Vagina (tissue), 2 donors: ENCODE measurements at regions not wholly inside any gene's neighbourhood (a gene's known extent, or its start where the extent isn't known, plus 50 kb on each side); places are given as distances from the start of the nearest gene placed in this dataset.
A peak's percentile ranks its signal among the peaks of the same experiment; 100 is the strongest.

Experiments used
- DNase-seq, 2 donors: peaks; one replicate each; pipeline ENCODE4 v3.0.0-alpha.2; 2017; ENCODE audit errors: extremely low spot score in 2 of 2
- H3K27ac ChIP-seq: fragments of 200-600 bp; sonication (generic); one replicate; pipeline ENCODE4 v1.5.1; 2019
- H3K27me3 ChIP-seq: fragments of 200-600 bp; sonication (generic); one replicate; pipeline ENCODE4 v1.5.1; 2019
- H3K36me3 ChIP-seq, 2 donors: fragments of 200-600 bp; sonication (generic); one replicate each; pipeline ENCODE4 v1.5.1; 2017 to 2019
- H3K4me1 ChIP-seq: fragments of 200-600 bp; sonication (generic); one replicate; pipeline ENCODE4 v1.5.1; 2019
- H3K4me3 ChIP-seq, 2 donors: fragments of 200-600 bp; sonication (generic); 1 replicate in 1 of 2; 2 replicates in 1 of 2; pipeline ENCODE4 v1.5.1; 2016 to 2019
- H3K9me3 ChIP-seq: fragments of 200-600 bp; sonication (generic); one replicate; pipeline ENCODE4 v1.5.1; 2019
- POLR2A ChIP-seq, 2 donors: fragments of 450-650 bp; IDR thresholded peaks; one replicate each; pipeline ENCODE4 v1.6.1; 2017; ENCODE audit warnings: antibody characterized with exemption in 2 of 2, mild to moderate bottlenecking in 2 of 2, moderate library complexity in 2 of 2
- POLR2AphosphoS5 ChIP-seq, 2 donors: sonication (generic); formaldehyde crosslinking; IDR thresholded peaks; one replicate each; pipeline ENCODE4 v1.9.0; 2017; ENCODE audit warnings: antibody characterized with exemption in 2 of 2, mild to moderate bottlenecking in 2 of 2, low read depth in 1 of 2; ENCODE audit not compliant: insufficient read depth in 1 of 2
- intact Hi-C: fragments of 100-400 bp; cut with DNase I; formaldehyde crosslinking; loops from one replicate; pipeline ENCODE4 v1.15.1; 2023
- TF ChIP-seq, protein P1 (sequence below), 3 experiments: fragments of 450-650 bp in 2 of 3; fragments of 200-600 bp in 1 of 3; sonication (generic) in 1 of 3; IDR thresholded peaks; one replicate each; pipeline ENCODE4 v1.5.1; 2017 to 2019; ENCODE audit warnings: antibody characterized with exemption in 3 of 3, mild to moderate bottlenecking in 2 of 3, moderate library complexity in 2 of 3

DNA sequence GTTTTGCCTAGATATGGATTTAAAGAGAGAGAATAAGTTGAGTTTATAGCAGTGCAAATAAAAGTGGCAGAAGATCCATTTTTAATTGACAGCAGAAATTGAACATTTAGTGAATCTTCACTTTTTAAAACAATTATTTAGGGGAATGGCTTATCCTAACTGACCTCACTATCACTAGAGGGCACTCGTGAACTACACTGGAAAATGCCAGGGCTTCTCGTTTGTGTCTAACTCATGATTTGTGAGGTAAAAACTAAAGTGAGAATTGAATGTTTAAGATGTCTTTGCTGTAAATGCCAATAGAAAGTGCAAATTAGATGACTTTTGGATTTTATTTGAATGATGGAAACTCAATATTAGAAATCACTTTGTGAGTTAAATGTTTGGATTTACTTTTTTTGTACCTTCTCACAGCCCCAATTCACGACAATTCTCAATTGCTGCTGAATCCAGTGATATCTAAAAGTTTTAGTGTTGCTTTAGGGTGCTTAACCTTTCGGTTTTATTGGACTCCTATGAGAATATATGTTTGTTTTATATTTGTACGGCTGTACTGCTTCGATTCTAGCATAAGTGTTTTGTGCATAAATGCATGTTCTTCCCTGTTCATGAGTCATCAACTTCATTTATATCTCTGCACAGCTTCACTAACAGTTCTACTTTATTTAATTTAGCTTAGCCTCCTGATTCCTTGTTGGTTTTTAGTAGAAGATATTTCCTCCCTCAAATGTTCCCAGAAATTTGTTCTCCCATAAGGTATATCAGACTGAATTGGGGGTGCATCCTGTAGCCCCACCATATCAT is 462.1 kb downstream of the MFSD1 start:
- Histone ChIP-seq H3K27me3 (no peaks in the 10 kb centered on the region), H3K4me3 (no peak overlapping the region), H3K9me3 (no peaks in the 10 kb centered on the region), H3K27ac (no peak overlapping the region), H3K4me1 (no peaks in the 10 kb centered on the region), H3K36me3 (no peaks in the 10 kb centered on the region)
- TF ChIP-seq POLR2A (IDR thresholded peaks at IDR 0.05) (no peak), POLR2AphosphoS5 (IDR thresholded peaks at IDR 0.05; ENCODE audit: insufficient read depth in 1 of 2, low read depth in 1 of 2) (no peak)
- TF ChIP-seq, protein P1, sequence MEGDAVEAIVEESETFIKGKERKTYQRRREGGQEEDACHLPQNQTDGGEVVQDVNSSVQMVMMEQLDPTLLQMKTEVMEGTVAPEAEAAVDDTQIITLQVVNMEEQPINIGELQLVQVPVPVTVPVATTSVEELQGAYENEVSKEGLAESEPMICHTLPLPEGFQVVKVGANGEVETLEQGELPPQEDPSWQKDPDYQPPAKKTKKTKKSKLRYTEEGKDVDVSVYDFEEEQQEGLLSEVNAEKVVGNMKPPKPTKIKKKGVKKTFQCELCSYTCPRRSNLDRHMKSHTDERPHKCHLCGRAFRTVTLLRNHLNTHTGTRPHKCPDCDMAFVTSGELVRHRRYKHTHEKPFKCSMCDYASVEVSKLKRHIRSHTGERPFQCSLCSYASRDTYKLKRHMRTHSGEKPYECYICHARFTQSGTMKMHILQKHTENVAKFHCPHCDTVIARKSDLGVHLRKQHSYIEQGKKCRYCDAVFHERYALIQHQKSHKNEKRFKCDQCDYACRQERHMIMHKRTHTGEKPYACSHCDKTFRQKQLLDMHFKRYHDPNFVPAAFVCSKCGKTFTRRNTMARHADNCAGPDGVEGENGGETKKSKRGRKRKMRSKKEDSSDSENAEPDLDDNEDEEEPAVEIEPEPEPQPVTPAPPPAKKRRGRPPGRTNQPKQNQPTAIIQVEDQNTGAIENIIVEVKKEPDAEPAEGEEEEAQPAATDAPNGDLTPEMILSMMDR (IDR thresholded peaks at IDR 0.05): peak in 2 of 3 experiments; percentile 39 to 44
- no peak for DNase-seq
- intact Hi-C loops: loop anchor here (10.0 kb wide), 1 partner anchor 541 kb away; no protein-coding TSS in a partner anchor

DNA sequence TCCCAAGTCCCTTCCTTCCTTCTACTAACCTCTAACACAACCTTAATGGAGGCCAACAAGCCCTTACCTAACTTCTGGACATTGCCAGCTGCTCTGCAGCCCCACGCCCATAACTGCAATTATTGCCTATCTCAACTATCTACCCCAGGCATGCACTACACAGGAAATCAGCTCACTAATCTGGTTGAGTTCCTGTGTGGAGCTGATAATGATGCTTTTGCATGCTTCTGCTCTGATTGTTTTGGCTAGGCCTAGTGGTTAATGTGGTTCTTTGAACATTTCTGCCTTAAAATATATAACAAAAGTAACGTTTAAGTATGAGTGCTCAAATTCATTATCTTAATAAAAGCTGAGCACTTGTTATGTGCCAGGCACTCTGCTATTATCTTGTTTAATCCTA is 463.9 kb downstream of the MFSD1 start:
- H3K27ac ChIP-seq: no peak overlapping the region
- H3K27me3 ChIP-seq: no peaks in the 10 kb centered on the region
- no peaks in the 10 kb centered on the region for H3K4me1 ChIP-seq
- DNase-seq: no peak
- no peak overlapping the region for H3K4me3 ChIP-seq
- intact Hi-C loops: loop anchor here (10.0 kb wide), 1 partner anchor 539 kb away; no protein-coding TSS in a partner anchor
- TF ChIP-seq POLR2A (IDR thresholded peaks at IDR 0.05): no peak
- TF ChIP-seq POLR2AphosphoS5 (IDR thresholded peaks at IDR 0.05; ENCODE audit: insufficient read depth in 1 of 2, low read depth in 1 of 2): no peak
- TF ChIP-seq, protein P1 (IDR thresholded peaks at IDR 0.05): no peak
- no peaks in the 10 kb centered on the region for H3K9me3 ChIP-seq
- no peaks in the 10 kb centered on the region for H3K36me3 ChIP-seq

DNA sequence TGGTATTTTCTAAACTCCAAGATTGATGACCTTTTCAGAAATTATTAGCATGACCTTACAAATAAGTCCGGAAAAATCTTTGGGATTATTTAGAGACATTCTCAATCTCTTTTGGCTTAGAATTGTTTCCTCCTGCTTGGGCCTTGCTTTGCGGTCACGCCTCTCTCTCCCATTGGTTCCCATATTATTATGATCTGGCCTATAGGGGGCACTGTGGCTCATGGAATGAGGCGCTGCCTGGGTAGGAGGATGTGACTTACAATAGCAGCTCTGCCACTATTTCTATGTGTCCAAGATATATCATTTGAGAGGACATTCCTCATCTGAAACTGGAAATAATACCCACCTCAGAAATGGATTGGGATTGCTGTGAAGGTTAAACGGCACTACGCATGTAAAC is 464.9 kb downstream of the MFSD1 start:
- TF ChIP-seq POLR2A (IDR thresholded peaks at IDR 0.05) (no peak), POLR2AphosphoS5 (IDR thresholded peaks at IDR 0.05; ENCODE audit: insufficient read depth in 1 of 2, low read depth in 1 of 2) (no peak)
- TF ChIP-seq, protein P1 (IDR thresholded peaks at IDR 0.05): no peak
- DNase-seq: no peak
- H3K27me3 ChIP-seq: no peaks in the 10 kb centered on the region
- no peaks in the 10 kb centered on the region for H3K36me3 ChIP-seq
- no peaks in the 10 kb centered on the region for H3K4me1 ChIP-seq
- intact Hi-C loops: loop anchor here (10.0 kb wide), 1 partner anchor 538 kb away; no protein-coding TSS in a partner anchor
- H3K4me3 ChIP-seq: no peak overlapping the region
- H3K27ac ChIP-seq: no peak overlapping the region
- no peaks in the 10 kb centered on the region for H3K9me3 ChIP-seq

DNA sequence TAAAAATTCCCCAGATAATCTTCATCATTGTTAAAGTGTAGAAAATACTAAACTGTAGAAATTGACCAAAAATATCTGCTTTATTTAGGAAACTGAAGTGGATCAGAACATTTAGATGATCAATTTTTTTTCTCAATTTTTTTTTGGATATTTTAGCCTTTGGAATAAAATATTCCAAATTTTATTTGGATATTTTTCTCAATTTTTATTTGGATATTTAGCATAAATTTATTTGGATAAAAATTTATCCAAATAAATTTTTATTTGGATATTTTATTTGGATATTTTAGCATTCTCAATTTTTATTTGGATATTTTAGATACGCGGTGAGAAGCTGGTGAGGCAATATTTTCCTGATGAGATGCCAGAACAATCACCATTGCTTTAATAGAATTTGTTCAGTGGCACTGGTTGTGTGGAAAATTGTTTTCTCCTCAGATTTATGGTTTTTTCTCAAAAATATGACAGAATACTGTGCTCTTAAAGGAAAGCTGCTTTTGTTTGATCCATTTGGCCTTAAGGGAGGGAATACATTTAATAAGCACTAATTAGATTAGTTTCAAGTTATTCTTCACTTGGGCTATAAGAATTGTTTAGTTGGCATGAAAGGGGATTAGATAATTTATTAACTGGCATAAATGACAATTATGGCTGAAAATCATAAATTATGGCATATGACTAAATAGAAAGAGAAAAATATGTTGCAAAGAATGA is 470.1 kb downstream of the MFSD1 start:
- Histone ChIP-seq H3K27me3 (no peaks in the 10 kb centered on the region), H3K27ac (no peak overlapping the region), H3K4me1 (no peaks in the 10 kb centered on the region), H3K9me3 (no peaks in the 10 kb centered on the region), H3K36me3 (no peaks in the 10 kb centered on the region), H3K4me3 (no peak overlapping the region)
- intact Hi-C loops: no loop called here
- TF ChIP-seq POLR2A (IDR thresholded peaks at IDR 0.05): no peak
- TF ChIP-seq POLR2AphosphoS5 (IDR thresholded peaks at IDR 0.05; ENCODE audit: insufficient read depth in 1 of 2, low read depth in 1 of 2): no peak
- TF ChIP-seq, protein P1 (IDR thresholded peaks at IDR 0.05): no peak
- no peak for DNase-seq
